HG03060 (cell line): ENCODE measurements at regions not wholly inside any gene's neighbourhood (a gene's known extent, or its start where the extent isn't known, plus 50 kb on each side); places are given as distances from the start of the nearest gene placed in this dataset.
"Not testable (repeated sequence)": the region's sequence is repeated elsewhere in the genome, so short reads cannot be mapped to it uniquely, and the experiment has no call there.

Experiments
- ATAC-seq: cut with Tn5 transposase; IDR thresholded peaks from one replicate; pipeline ENCODE4 v1.9.1; 2021; ENCODE audit warnings: low read depth, moderate number of reproducible peaks; ENCODE audit not compliant: unreplicated experiment

DNA sequence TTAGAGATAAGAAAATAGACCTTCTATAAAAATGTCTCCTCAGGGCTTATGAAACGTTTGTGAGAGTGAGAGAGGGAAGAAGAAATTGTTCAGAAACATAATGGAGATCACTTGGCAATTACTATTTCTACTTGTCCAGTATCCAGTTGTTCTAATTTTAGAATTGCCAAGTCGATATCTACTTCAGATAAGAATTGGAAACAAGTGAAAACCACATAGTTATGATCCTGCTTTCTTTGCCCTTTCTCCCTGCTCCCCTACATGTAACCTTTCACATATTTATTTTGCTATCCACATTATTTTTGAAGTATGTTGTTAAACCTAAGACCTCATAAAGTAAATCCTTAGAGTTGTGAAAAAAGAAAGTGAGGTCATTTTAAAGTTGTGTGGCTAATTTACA is 1154.7 kb upstream of the ADGRL2 start:
- no peak for ATAC-seq

DNA sequence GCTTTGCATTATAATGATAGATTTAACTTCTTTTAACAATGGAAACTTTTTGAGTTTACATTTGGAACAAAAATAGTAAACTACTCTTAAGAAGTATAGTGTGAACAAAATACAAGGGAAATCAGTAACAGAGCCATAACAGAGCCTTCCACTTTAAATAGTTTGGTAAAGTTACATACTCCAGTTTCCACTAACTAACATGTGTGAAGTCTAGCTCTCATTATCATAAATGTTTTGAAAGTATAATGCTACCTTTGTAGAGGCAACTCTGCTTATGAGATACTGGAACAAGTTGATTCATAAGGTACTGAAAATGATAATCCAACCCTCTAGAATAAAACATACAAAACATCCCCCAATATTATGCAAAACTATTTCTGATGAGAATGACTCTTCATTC is 1155.1 kb upstream of the ADGRL2 start:
- ATAC-seq, result no peak

DNA sequence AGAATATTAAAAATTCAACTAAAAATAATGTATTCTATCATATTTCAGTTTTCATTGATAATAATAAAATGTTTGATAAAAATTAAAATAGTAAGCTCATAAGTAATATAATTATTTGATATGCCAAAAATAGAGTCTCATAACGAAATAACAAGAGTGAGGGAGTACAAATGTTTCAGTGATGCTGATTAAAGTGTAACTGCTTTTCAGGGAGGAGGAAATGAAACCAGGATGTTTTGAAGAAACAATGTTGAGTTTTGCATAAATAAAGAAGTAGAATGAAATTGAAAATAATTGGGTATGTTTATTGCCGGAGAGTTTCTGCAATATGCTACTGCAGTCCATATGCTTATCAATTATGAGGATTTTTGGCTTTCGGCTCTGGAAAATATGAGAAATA is 1159.8 kb upstream of the ADGRL2 start:
- peak; percentile 51 for ATAC-seq

DNA sequence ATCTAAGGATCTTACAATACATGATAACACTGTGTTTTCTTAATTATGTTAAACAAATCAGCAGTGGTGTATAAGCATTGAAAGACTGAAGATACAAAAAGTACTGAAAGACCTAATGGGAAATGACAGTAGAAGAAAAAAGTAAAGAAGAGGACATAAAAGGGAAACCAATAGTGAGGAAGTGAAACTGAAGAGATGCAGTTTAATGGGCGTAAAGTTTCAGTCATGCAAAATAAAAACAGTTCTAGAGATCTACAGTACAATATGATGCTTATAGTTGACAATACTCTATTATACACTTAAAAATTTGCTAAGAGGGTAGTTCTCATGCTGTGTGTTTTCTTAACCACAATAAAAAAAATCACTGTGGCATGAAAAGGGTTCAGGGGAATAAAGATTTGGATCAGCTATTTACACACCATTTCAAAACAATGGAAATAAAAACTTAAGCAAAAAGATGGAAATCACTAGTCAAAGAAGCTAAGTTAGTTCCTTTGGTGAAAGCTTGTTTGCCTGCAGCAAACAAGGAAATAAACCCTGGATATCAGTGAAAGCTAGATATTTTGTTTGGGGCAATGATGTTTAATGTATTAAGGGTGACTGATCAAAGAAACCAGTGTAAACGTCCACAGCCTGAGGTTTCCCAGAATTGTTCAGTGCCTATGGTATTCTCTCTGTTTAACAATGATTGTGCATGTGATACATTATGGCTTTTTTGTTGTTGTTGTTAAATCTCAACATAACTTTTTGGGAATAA is 1160.8 kb upstream of the ADGRL2 start:
- peak; percentile 98 for ATAC-seq

DNA sequence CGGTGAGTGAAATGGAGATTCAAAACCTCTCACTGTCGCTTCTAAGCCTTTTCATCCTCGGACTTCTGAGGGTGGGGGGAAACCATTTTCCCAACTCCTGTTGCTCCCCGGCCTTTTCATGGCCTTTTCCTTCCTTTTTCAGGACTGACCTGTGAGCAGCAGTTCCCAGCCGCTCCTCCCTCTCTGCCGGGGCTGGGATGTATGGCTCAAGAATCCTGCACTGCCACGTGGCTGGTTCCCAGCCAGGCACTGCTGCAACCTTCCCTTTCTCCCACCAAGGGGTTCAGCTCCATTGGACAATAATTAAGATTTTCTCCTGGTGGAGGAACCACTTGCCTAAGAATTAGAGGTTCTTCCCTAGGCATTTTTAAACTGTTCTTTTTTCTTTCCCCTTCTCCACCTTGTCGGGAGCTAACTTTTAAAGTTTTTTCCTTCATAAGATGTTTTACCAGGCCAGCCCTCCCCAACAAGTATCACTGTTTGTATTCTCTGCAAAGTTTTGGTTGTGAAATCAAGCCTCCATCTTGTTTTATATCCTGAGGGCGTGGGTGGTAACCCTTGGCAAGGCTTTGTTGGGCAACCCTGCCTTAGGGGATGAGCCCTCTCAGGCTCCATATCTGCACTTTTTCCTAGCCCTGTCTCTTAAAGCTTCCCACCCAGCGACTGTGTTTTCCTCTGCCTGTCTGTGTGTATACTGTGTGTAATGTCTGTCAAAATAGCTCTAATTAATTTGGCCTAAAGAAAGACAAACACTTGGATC is 1166.6 kb upstream of the ADGRL2 start:
- ATAC-seq, result no peak

DNA sequence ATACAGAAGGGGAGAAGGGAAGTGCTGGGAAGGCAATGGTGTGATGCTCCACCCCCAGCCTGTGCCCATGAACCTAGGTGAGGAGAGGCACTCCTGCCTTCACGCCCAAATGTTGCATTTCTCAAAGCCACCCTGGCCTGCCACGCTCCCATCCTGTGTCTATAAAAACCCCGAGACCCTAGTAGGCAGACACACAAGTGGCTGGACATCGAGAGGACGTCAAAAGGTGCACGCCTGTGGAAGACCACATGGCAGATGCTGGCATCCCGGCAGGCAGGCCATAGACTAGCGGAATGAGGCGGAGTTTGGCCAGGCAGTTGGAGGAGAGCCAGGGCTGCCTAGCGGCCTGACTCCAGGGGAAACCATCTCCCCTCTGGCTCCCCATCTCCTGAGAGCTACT is 1168.5 kb upstream of the ADGRL2 start:
- no peak for ATAC-seq

DNA sequence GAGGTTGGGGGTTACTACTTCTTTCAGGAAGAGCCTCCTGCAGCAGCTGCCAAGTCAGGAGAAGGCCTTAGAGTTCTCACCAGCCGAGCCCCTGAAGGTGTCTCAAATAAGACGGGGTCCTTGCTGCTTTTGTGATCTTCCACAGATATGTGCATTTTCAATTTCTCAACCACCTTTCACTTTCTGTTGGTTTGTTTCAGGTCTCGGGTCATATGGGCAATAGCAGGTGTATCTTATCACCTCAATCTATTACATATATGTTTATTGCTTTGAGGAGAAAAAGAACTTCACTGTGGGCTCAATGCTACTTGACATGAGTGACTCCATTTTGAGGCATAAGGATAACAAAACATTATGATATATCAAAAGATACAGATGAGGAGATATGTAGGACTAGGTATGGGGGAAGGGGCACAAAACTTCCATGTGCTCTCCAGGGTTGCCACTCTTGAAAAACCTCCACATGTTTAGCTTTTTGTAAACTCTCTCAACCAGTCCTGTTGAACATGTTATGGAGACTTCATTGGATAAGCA is 1171.4 kb upstream of the ADGRL2 start:
- ATAC-seq, result peak; percentile 63

DNA sequence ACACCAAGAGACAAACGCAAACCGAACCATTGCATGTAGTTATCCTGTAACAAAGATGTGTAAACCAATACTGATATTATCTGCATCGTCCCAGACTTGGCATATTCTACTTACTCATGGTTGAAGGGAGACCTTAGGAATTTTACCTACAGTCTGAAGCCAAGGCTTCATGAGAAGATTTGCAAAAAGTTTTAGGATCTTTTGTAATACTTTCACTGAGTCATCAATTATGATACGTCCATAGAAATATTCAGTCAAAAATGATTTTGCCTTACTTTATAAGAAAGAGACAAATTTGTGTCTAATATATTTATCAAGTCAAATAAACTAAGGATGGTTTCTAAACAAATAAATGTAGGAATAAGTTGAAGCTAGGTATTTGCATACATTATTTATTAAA is 1176.1 kb upstream of the ADGRL2 start:
- ATAC-seq, result no peak

DNA sequence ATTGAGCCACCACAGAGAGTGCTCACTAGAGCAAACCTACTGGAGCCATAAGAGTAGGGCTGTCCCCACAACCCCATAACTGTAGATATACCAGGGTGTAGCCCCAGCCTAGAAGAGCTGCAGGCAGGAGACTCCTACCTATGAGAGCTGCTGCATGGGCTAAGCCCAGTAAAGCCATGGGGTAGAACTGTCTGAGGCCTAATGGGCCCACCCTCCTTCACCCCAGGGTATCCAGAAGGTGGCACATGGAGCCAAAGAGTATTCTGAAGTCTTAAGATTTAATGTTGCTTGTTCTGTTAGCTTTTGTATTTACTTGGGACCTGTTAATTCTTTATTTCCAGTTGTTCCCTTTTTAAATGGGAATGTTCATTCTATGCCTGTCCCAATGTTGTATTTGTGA is 1193.7 kb upstream of the ADGRL2 start:
- no peak for ATAC-seq

DNA sequence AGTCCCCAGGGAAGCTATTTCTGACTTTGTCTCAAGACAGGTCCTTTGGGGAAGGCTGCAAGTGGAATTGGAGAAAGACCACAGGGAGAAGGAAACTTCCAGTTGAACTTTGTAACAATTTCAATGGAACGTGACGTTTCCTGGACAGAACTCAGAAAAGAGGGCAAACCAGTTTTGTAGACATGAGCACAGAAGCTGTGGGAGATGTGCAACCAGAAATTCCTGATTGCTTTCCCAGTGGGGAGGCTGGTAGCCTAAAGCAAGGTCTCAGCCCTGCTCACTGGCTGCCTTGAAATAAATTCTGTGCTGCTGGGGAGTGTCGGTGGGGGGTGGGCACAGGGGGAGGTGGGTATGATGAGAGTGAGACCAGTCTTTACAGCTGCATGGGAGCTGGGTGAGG is 1206.7 kb upstream of the ADGRL2 start:
- no peak for ATAC-seq

DNA sequence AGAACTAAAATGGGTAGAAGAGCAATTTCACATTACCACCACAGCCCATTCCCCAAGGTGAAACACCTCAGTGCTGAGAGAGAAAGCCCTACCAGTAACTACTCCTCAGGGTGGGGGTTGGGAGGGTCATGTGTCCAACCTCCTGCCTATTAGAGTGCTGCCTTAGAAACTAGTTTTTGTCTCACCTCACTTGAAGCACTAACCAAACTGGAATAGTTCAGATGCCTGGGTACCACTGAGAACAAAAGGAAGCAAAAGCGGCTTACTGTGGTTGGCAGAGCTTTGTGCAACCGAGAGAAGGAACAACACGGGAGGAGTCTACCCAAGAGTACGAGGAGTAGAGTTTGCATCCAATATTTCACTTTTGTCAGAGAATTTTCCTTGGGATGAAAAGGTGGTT is 1207.5 kb upstream of the ADGRL2 start:
- ATAC-seq, result no peak

DNA sequence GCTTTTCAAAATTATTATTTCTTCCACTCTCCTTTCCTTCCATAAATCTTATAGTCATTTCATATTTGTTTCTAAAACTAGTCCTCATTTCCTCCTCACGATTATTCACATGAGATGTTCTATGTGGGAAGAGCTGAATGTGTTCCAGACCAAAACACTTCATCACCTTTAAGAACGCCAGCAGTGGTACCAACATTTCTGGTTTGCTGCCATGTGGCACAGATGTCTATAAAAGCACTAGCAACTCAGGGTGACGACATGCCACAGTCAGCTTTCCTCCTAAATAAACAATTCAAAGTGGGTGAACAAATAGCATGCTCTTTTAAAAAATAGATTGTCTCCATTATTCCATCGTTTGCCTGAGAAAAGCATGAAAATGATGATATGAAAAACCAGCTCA is 1217.8 kb upstream of the ADGRL2 start:
- no peak for ATAC-seq

DNA sequence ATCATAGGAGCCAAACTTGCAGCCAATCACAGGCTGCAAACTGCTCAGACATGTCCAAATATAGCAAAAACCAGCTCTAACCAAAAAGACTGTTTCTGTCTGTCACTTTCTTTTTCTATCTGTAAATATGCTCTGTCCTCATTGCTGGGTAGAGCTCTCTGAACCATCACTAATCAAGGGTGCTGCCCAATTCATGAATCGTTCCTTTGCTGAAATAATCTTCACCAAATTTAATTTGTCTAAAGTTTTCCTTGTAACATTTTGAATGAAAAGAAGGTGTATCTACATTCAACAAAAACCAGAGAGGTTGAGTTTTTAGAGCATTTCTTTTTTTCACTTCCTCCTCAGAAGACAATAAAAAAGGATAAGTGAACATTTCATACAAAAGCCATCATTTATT is 1221.7 kb upstream of the ADGRL2 start:
- no peak for ATAC-seq

DNA sequence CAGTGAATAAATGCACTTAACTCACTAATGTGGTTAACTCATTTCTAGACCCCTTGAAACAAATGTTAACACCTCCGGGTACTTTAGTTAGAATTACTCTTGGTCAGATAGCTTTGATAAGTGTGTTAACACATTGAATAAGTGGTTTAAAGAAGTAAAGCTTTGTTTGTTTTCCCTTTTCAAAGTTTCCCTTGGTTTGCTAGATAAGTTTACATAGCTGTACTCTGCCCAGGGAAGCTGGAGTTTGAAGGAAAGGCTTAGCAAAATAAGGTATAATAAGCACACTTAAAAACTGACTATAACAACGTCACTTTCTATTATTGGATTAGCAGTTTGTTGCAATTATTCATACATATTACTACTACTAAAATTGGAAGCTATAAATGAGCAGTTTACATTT is 1233.9 kb upstream of the ADGRL2 start:
- no peak for ATAC-seq

DNA sequence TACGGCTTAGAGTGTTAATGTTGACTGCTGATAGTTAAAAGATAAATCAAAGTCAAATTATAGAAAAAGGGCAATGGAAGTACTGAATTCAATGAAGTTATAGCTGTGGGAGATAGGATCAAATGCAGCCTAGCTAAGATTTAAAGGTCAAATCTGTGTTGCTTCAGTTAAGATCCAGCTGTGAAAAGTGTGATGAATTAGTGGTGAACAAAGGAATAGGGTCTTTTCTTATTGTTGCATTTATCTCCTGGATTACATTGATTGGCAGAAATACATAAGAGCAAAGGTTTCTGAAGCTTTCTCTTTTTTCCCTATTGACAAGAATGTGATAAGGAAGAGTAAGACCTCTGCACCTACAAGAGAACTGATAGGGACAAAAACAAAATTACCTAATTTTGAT is 1234.6 kb upstream of the ADGRL2 start:
- ATAC-seq, result no peak

DNA sequence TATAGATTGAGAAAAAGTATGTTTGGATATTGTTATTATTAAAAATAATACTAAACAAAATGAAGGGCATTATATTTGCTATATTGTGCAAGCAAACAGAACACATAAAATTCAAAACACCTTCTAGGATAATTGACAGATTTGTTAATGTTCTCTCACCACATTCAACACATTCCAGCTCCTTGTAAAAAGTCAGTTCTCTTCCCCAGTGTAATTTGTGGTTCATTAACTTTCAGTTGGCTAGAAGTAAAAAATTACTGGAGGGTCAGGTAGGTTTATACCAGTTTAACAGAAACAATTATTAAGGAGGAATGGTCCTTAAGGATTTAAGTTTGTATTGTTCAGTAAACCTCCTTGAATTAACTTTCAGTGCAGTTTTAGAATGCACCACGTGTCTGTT is 1235.3 kb upstream of the ADGRL2 start:
- ATAC-seq, result no peak

DNA sequence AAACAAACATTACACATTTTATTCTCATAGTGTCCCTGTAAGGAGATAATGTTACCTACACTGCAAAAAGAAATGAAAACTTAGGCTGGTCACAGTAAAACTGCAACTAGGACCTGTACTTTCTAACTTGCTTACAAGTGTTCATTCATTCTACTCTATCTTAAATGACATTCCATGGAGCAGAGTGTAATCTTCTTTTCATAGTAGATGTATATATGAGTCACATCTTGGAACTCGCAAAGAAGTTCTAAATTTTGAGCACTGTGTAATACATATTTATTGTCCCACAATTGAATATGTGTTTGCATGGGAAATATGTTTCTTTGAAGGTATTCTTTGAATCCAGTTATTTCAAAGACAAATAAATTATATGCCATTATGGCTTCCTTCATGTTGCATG is 1258.5 kb upstream of the ADGRL2 start:
- no peak for ATAC-seq

DNA sequence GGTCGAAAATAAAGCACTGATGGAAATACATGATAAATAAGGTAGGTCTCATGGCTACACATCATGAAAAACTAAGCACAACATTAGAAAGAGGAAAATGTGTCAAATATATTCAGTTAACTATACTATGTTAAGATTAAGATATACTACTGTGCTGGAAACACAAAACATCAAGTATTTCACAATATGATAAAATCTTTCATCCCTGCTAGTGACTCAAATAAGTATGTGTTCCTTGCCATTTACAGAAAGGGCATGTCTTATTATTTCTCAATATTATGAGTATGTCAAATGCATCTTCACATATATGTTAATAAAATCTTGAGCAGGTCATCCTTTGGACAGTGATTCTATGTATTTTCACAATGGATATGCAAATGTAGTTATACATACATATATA is 1260.1 kb upstream of the ADGRL2 start:
- no peak for ATAC-seq

DNA sequence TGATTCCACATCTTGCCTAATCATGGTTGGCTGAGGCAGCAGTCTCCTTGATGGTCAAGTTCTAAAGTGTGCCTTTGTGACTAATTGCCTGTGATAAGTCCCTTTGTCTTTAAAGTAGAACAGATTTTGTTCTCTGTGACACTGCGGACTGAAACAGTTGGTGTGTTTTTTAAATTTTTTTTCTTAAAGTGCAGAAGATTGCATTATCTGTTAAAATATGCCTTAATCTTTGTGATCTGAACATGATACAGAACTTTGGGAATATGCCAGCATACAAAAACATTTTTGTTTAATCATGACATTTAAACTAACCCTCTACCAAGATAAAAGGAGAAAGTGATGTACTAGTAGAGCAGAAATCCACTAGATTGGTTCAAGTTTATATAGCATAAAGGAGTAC is 1260.6 kb upstream of the ADGRL2 start:
- no peak for ATAC-seq

DNA sequence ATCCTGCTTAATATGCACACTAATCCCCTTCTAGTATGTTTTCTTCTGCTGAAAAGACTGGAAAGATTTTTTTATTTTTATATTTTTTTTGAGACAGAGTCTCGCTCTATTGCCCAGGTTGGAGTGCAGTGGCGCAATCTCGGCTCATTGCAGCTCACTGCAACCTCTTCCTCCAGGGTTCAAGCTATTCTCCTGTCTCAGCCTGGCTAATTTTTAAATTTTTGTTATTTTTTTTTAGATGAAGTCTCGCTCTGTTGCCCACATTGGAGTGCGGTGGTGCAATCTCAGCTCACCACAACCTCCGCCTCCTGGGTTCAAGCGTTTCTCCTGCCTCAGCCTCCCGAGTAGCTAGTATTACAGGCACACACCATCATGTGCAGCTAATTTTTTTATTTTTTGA is 1261.4 kb upstream of the ADGRL2 start:
- ATAC-seq, result not testable (repeated sequence)

DNA sequence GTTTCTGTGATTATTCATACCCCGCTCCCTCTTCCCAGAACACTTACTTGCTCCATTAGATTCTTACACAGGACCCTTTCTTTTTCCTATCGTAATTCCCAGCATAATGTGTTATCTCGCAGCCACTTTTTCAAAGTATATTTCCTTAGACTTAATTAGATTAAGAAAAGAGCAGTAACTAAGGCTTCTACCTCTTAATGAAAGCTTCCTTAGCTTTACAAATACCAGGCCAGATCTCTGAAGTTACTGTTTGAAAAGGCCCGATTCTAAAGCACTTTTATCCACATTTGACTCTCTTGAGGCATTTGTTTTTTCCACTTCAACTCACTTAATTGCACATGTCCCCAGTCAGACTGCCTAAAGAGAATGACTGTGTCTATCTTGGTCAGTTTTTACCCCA is 1264.3 kb upstream of the ADGRL2 start:
- ATAC-seq, result no peak

DNA sequence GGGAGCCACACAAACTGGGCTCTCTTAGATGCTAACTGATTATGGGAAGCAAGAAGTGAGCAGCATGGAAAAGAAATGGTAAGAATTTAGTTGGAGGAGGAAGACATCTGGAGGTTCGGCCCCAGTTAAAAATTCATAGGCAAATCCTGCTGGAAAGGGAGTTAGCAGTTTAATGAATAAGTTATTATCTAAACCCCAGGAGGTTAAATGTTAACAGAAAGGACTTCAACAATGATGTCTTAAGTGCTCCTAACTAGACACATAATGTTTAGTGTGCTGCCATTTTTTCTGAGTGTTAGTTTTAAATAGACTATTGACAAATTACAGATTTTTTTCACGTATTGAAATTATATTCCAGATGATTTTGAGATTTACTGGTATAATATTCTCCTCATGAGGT is 1265.3 kb upstream of the ADGRL2 start:
- no peak for ATAC-seq
